CD14-positive monocyte (primary cell): ENCODE measurements at regions not wholly inside any gene's neighbourhood (a gene's known extent, or its start where the extent isn't known, plus 50 kb on each side); places are given as distances from the start of the nearest gene placed in this dataset.
"Not testable (repeated sequence)": the region's sequence is repeated elsewhere in the genome, so short reads cannot be mapped to it uniquely, and the experiment has no call there.

Experiments
- DNase-seq, 3 donors: peaks; one replicate each; pipeline ENCODE4 v3.0.0-alpha.2; 2011 to 2022
- H2AFZ ChIP-seq: 2 replicates; pipeline ENCODE4 v1.6.0; 2012; ENCODE audit warnings: mild to moderate bottlenecking, low read depth, low read length, inconsistent platforms; ENCODE audit not compliant: insufficient read depth, poor library complexity, severe bottlenecking
- H3K27ac ChIP-seq, 2 donors: 1 replicate in 1 of 2; 2 replicates in 1 of 2; pipeline ENCODE4 v1.5.1; 2012 to 2013; ENCODE audit warnings: low read length in 2 of 2, control low read depth in 1 of 2, inconsistent platforms in 1 of 2, low read depth in 1 of 2, mild to moderate bottlenecking in 1 of 2
- H3K27me3 ChIP-seq, 2 donors: one replicate each; pipeline versions ENCODE4 v1.6.0 to v1.6.1; 2011 to 2013; ENCODE audit warnings: low read length in 2 of 2; ENCODE audit not compliant: control insufficient read depth in 2 of 2, insufficient read depth in 2 of 2
- H3K36me3 ChIP-seq, 2 donors: replicated peaks in 1 of 2; 1 replicate in 1 of 2; 2 replicates in 1 of 2; pipeline versions ENCODE4 v1.5.1 to v1.6.1; 2012 to 2013; ENCODE audit warnings: low read length in 2 of 2, control low read depth in 1 of 2, inconsistent platforms in 1 of 2, mild to moderate bottlenecking in 1 of 2; ENCODE audit not compliant: insufficient read depth in 2 of 2, control insufficient read depth in 1 of 2
- H3K4me1 ChIP-seq, 2 donors: 1 replicate in 1 of 2; 2 replicates in 1 of 2; pipeline versions ENCODE4 v1.5.1 to v1.6.1; 2012 to 2013; ENCODE audit warnings: low read length in 2 of 2, control low read depth in 1 of 2, inconsistent platforms in 1 of 2, mild to moderate bottlenecking in 1 of 2, moderate library complexity in 1 of 2; ENCODE audit not compliant: insufficient read depth in 2 of 2, control insufficient read depth in 1 of 2
- H3K4me2 ChIP-seq: replicated peaks from 2 replicates; pipeline ENCODE3; 2012; ENCODE audit warnings: low read length, moderate library complexity, mild to moderate bottlenecking; ENCODE audit not compliant: poor library complexity, severe bottlenecking; ENCODE audit errors: extremely low read depth
- H3K4me3 ChIP-seq, 3 experiments: fragments of 200-600 bp in 1 of 3; sonication (generic) in 1 of 3; replicated peaks in 1 of 3; 1 replicate in 2 of 3; 2 replicates in 1 of 3; pipeline ENCODE4 v1.5.1; 2011 to 2013; ENCODE audit warnings: low read length in 3 of 3, mild to moderate bottlenecking in 3 of 3, control low read depth in 2 of 3, low read depth in 2 of 3, inconsistent platforms in 1 of 3, moderate library complexity in 1 of 3
- H3K79me2 ChIP-seq: 2 replicates; pipeline ENCODE4 v1.6.0; 2012; ENCODE audit warnings: mild to moderate bottlenecking, control low read depth, inconsistent platforms, low read length, moderate library complexity; ENCODE audit not compliant: insufficient read depth
- H3K9ac ChIP-seq: 2 replicates; pipeline ENCODE4 v1.6.0; 2017; ENCODE audit warnings: low read length, mild to moderate bottlenecking; ENCODE audit not compliant: insufficient read depth, poor library complexity, severe bottlenecking
- H3K9me3 ChIP-seq, 2 donors: replicated peaks in 1 of 2; 1 replicate in 1 of 2; 2 replicates in 1 of 2; pipeline versions ENCODE4 v1.5.1 to v1.6.1; 2012 to 2013; ENCODE audit warnings: low read length in 2 of 2, control low read depth in 1 of 2; ENCODE audit not compliant: control insufficient read depth in 1 of 2, insufficient read depth in 1 of 2
- H4K20me1 ChIP-seq: 2 replicates; pipeline ENCODE4 v1.6.0; 2012; ENCODE audit warnings: mild to moderate bottlenecking, low read length, control low read depth, moderate library complexity; ENCODE audit not compliant: insufficient read depth
- H3K27ac Mint-ChIP-seq, 7 donors: one replicate each; pipeline ENCODE4 v1.8.0; 2020; ENCODE audit warnings: mild to moderate bottlenecking in 7 of 7, mixed read lengths in 7 of 7, moderate library complexity in 6 of 7, inconsistent platforms in 2 of 7
- H3K27me3 Mint-ChIP-seq, 3 donors: one replicate each; pipeline ENCODE4 v1.8.0; 2021 to 2022; ENCODE audit warnings: low read depth in 3 of 3, mild to moderate bottlenecking in 3 of 3, mixed read lengths in 3 of 3, moderate library complexity in 3 of 3, inconsistent platforms in 1 of 3
- H3K36me3 Mint-ChIP-seq, 2 donors: one replicate each; pipeline ENCODE4 v1.8.0; 2020; ENCODE audit warnings: mixed read lengths in 2 of 2, inconsistent platforms in 1 of 2, mild to moderate bottlenecking in 1 of 2
- H3K4me1 Mint-ChIP-seq: one replicate; pipeline ENCODE4 v1.8.0; 2020; ENCODE audit warnings: mild to moderate bottlenecking, mixed read lengths
- H3K4me3 Mint-ChIP-seq, 2 donors: one replicate each; pipeline ENCODE4 v1.8.0; 2020; ENCODE audit warnings: mild to moderate bottlenecking in 2 of 2, mixed read lengths in 2 of 2, moderate library complexity in 1 of 2
- H3K9me3 Mint-ChIP-seq, 7 donors: one replicate each; pipeline ENCODE4 v1.8.0; 2020 to 2022; ENCODE audit warnings: mixed read lengths in 7 of 7, mild to moderate bottlenecking in 6 of 7, moderate library complexity in 6 of 7, inconsistent platforms in 2 of 7
- WGBS: methylation state at CpG from one replicate; pipeline ENCODE4 v1.1.5; 2013; ENCODE audit warnings: missing lambda C conversion rate; ENCODE audit not compliant: insufficient coverage; 5-methylcytosine and 5-hydroxymethylcytosine counted together
- intact Hi-C, 2 donors: fragments of 100-400 bp; cut with micrococcal nuclease; formaldehyde crosslinking; loops; one replicate each; pipeline versions ENCODE4 v1.15.0 to v1.15.1; 2023
- TF ChIP-seq, protein P1 (sequence below): fragments of 200-600 bp; IDR thresholded peaks from one replicate; pipeline ENCODE4 v1.8.0; 2022; ENCODE audit warnings: antibody characterized with exemption, mild to moderate bottlenecking

DNA sequence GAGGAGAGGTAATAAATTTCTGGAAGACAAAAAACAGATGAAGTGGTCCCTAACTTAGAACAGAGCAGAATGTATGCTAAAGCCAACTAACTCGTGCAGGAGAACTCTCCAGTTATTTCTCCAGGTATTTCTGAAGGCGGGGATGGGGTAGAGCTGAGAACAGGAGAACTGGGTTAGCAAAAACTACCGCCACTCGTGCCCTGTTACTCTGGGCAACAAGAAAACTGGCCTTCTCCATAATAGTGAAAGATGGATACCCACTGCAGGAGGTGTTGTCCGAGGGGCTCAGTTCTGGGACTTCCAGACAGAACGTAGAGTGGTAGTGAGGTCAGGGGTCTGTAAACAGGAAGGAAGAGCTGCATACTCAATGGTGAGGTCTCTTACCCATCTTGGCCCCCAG lies 187.3 kb upstream of the FRMD6 start:
- Mint-ChIP-seq H3K9me3 (peaks cover 4 to 13% (median 7%) of the 10 kb centered on the region in 7 donors), H3K27ac (no peak overlapping the region), H3K4me3 (no peak overlapping the region), H3K27me3 (no peaks in the 10 kb centered on the region), H3K36me3 (no peaks in the 10 kb centered on the region), H3K4me1 (no peaks in the 10 kb centered on the region)
- Histone ChIP-seq H4K20me1 (no peaks in the 10 kb centered on the region), H3K9ac (no peak overlapping the region), H3K9me3 (peaks cover 0 to 3% of the 10 kb centered on the region in 2 donors), H3K4me2 (no peak overlapping the region), H3K27me3 (no peaks in the 10 kb centered on the region), H3K36me3 (no peaks in the 10 kb centered on the region), H2AFZ (no peak overlapping the region), H3K4me3 (no peak overlapping the region), H3K4me1 (no peaks in the 10 kb centered on the region), H3K79me2 (no peaks in the 10 kb centered on the region), H3K27ac (no peak overlapping the region)
- WGBS = 82% methylated on average over 3 of the region's 6 CpGs
- TF ChIP-seq, protein P1, sequence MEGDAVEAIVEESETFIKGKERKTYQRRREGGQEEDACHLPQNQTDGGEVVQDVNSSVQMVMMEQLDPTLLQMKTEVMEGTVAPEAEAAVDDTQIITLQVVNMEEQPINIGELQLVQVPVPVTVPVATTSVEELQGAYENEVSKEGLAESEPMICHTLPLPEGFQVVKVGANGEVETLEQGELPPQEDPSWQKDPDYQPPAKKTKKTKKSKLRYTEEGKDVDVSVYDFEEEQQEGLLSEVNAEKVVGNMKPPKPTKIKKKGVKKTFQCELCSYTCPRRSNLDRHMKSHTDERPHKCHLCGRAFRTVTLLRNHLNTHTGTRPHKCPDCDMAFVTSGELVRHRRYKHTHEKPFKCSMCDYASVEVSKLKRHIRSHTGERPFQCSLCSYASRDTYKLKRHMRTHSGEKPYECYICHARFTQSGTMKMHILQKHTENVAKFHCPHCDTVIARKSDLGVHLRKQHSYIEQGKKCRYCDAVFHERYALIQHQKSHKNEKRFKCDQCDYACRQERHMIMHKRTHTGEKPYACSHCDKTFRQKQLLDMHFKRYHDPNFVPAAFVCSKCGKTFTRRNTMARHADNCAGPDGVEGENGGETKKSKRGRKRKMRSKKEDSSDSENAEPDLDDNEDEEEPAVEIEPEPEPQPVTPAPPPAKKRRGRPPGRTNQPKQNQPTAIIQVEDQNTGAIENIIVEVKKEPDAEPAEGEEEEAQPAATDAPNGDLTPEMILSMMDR = no peak
- intact Hi-C loops = no loop called here
- no peak for DNase-seq

DNA sequence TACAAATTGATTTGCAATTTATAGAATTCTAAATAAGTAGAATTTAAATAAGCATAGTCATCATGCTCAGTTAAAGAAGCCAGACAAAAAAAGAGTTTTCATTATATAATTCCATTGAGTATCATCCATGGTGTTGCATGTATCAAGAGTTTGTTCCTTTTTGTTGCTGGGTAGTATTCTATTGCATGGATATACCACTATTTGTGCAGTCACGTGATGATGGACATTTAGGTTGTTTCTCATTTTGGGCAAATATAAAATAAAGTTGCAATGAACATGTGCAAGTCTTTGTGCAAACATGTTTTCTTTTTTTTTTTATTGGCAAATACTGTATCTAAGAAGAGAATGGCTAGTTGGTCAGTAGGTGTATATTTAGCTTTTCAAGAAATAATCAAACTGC lies 186.2 kb upstream of the FRMD6 start:
- intact Hi-C loops = no loop called here
- no peak overlapping the region for H3K27ac ChIP-seq
- Mint-ChIP-seq H3K9me3 (peaks cover 4 to 13% (median 9%) of the 10 kb centered on the region in 7 donors), H3K36me3 (no peaks in the 10 kb centered on the region), H3K4me3 (no peak overlapping the region), H3K27me3 (no peaks in the 10 kb centered on the region), H3K27ac (no peak overlapping the region), H3K4me1 (no peaks in the 10 kb centered on the region)
- H3K4me1 ChIP-seq = no peaks in the 10 kb centered on the region
- H2AFZ ChIP-seq = no peak overlapping the region
- no peaks in the 10 kb centered on the region for H4K20me1 ChIP-seq
- H3K9ac ChIP-seq = no peak overlapping the region
- H3K9me3 ChIP-seq = peaks cover 0 to 3% of the 10 kb centered on the region in 2 donors
- TF ChIP-seq, protein P1 = no peak
- no CpG with 5 or more reads among the region's 1 CpG for WGBS
- H3K36me3 ChIP-seq = no peaks in the 10 kb centered on the region
- H3K4me3 ChIP-seq = no peak overlapping the region
- no peak for DNase-seq
- H3K4me2 ChIP-seq = no peak overlapping the region
- H3K79me2 ChIP-seq = no peaks in the 10 kb centered on the region
- no peaks in the 10 kb centered on the region for H3K27me3 ChIP-seq

DNA sequence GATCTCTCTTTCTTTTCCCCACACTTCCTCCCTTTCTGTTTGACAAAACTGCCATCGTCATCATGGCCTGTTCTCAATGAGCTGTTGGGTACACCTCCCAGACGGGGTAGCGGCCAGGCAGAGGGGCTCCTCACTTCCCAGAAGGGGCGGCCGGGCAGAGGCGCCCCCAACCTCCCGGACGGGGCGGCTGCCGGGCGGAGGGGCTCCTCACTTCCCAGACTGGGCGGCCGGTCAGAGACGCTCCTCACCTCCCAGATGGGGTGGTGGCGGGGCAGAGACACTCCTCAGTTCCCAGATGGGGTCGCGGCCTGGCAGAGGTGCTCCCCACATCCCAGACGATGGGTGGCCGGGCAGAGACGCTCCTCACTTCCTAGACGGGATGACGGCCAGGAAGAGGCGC lies 184.3 kb upstream of the FRMD6 start:
- H3K36me3 Mint-ChIP-seq, DNase-seq, H3K79me2 ChIP-seq, H3K36me3 ChIP-seq, H3K27ac ChIP-seq, H3K4me2 ChIP-seq, intact Hi-C loops, H3K27me3 ChIP-seq, H2AFZ ChIP-seq, H3K4me3 ChIP-seq, H3K27ac Mint-ChIP-seq, H3K4me1 Mint-ChIP-seq, H3K4me1 ChIP-seq, H3K9ac ChIP-seq, H3K4me3 Mint-ChIP-seq, H3K27me3 Mint-ChIP-seq, H3K9me3 ChIP-seq, H4K20me1 ChIP-seq: not testable (repeated sequence)
- WGBS = 98% methylated on average over 8 of the region's 23 CpGs
- peaks cover 4 to 15% (median 10%) of the 10 kb centered on the region in 7 donors for H3K9me3 Mint-ChIP-seq
